GM04504 (cell line): ENCODE measurements at regions not wholly inside any gene's neighbourhood (a gene's known extent, or its start where the extent isn't known, plus 50 kb on each side); places are given as distances from the start of the nearest gene placed in this dataset.
"Not testable (repeated sequence)": the region's sequence is repeated elsewhere in the genome, so short reads cannot be mapped to it uniquely, and the experiment has no call there.

Experiments used
- DNase-seq: peaks from one replicate; pipeline ENCODE4 v3.0.0-alpha.2; 2012; ENCODE audit warnings: low read depth

GRCh38 chr19:28626407-28626806, 586.5 kb downstream of the UQCRFS1 start:
- not testable (repeated sequence) for DNase-seq

- no peak for DNase-seq
These were observed 593.0 kb downstream of the UQCRFS1 start for GRCh38 chr19:28619816-28620429.

GRCh38 chr19:28618504-28618903, 594.4 kb downstream of the UQCRFS1 start:
- no peak for DNase-seq

GRCh38 chr19:28615966-28616365, 597.0 kb downstream of the UQCRFS1 start:
- DNase-seq: no peak

- no peak for DNase-seq
These were observed 597.4 kb downstream of the UQCRFS1 start for GRCh38 chr19:28615546-28615916.

GRCh38 chr19:28614634-28615545, 598.1 kb downstream of the UQCRFS1 start:
- DNase-seq: no peak

GRCh38 chr19:28612275-28612769, 600.6 kb downstream of the UQCRFS1 start:
- no peak for DNase-seq

GRCh38 chr19:28611227-28611914, 601.6 kb downstream of the UQCRFS1 start:
- not testable (repeated sequence) for DNase-seq

GRCh38 chr19:28610731-28611130, 602.2 kb downstream of the UQCRFS1 start:
- no peak for DNase-seq

GRCh38 chr19:28609944-28610343, 603.0 kb downstream of the UQCRFS1 start:
- no peak for DNase-seq

- DNase-seq: no peak
These were observed 603.7 kb downstream of the UQCRFS1 start for GRCh38 chr19:28609091-28609755.

GRCh38 chr19:28608292-28608691, 604.7 kb downstream of the UQCRFS1 start:
- DNase-seq: no peak

GRCh38 chr19:28607066-28607583, 605.8 kb downstream of the UQCRFS1 start:
- no peak for DNase-seq

- no peak for DNase-seq
These were observed 606.5 kb downstream of the UQCRFS1 start for GRCh38 chr19:28606269-28607032.

- DNase-seq: no peak
These were observed 607.3 kb downstream of the UQCRFS1 start for GRCh38 chr19:28605501-28606268.

- DNase-seq: no peak
These were observed 609.5 kb downstream of the UQCRFS1 start for GRCh38 chr19:28603453-28603852.

GRCh38 chr19:28602675-28603298, 610.2 kb downstream of the UQCRFS1 start:
- DNase-seq: no peak

GRCh38 chr19:28601723-28602440, 611.1 kb downstream of the UQCRFS1 start:
- DNase-seq: no peak

- DNase-seq: no peak
These were observed 614.1 kb downstream of the UQCRFS1 start for GRCh38 chr19:28598861-28599260.
